CD14-positive monocyte (primary cell): ENCODE measurements at regions not wholly inside any gene's neighbourhood (a gene's known extent, or its start where the extent isn't known, plus 50 kb on each side); places are given as distances from the start of the nearest gene placed in this dataset.

Experiments
- DNase-seq, 3 donors: peaks; one replicate each; pipeline ENCODE4 v3.0.0-alpha.2; 2011 to 2022
- H2AFZ ChIP-seq: 2 replicates; pipeline ENCODE4 v1.6.0; 2012; ENCODE audit warnings: mild to moderate bottlenecking, low read depth, low read length, inconsistent platforms; ENCODE audit not compliant: insufficient read depth, poor library complexity, severe bottlenecking
- H3K27ac ChIP-seq, 2 donors: 1 replicate in 1 of 2; 2 replicates in 1 of 2; pipeline ENCODE4 v1.5.1; 2012 to 2013; ENCODE audit warnings: low read length in 2 of 2, control low read depth in 1 of 2, inconsistent platforms in 1 of 2, low read depth in 1 of 2, mild to moderate bottlenecking in 1 of 2
- H3K27me3 ChIP-seq, 2 donors: one replicate each; pipeline versions ENCODE4 v1.6.0 to v1.6.1; 2011 to 2013; ENCODE audit warnings: low read length in 2 of 2; ENCODE audit not compliant: control insufficient read depth in 2 of 2, insufficient read depth in 2 of 2
- H3K36me3 ChIP-seq, 2 donors: replicated peaks in 1 of 2; 1 replicate in 1 of 2; 2 replicates in 1 of 2; pipeline versions ENCODE4 v1.5.1 to v1.6.1; 2012 to 2013; ENCODE audit warnings: low read length in 2 of 2, control low read depth in 1 of 2, inconsistent platforms in 1 of 2, mild to moderate bottlenecking in 1 of 2; ENCODE audit not compliant: insufficient read depth in 2 of 2, control insufficient read depth in 1 of 2
- H3K4me1 ChIP-seq, 2 donors: 1 replicate in 1 of 2; 2 replicates in 1 of 2; pipeline versions ENCODE4 v1.5.1 to v1.6.1; 2012 to 2013; ENCODE audit warnings: low read length in 2 of 2, control low read depth in 1 of 2, inconsistent platforms in 1 of 2, mild to moderate bottlenecking in 1 of 2, moderate library complexity in 1 of 2; ENCODE audit not compliant: insufficient read depth in 2 of 2, control insufficient read depth in 1 of 2
- H3K4me2 ChIP-seq: replicated peaks from 2 replicates; pipeline ENCODE3; 2012; ENCODE audit warnings: low read length, moderate library complexity, mild to moderate bottlenecking; ENCODE audit not compliant: poor library complexity, severe bottlenecking; ENCODE audit errors: extremely low read depth
- H3K4me3 ChIP-seq, 3 experiments: fragments of 200-600 bp in 1 of 3; sonication (generic) in 1 of 3; replicated peaks in 1 of 3; 1 replicate in 2 of 3; 2 replicates in 1 of 3; pipeline ENCODE4 v1.5.1; 2011 to 2013; ENCODE audit warnings: low read length in 3 of 3, mild to moderate bottlenecking in 3 of 3, control low read depth in 2 of 3, low read depth in 2 of 3, inconsistent platforms in 1 of 3, moderate library complexity in 1 of 3
- H3K79me2 ChIP-seq: 2 replicates; pipeline ENCODE4 v1.6.0; 2012; ENCODE audit warnings: mild to moderate bottlenecking, control low read depth, inconsistent platforms, low read length, moderate library complexity; ENCODE audit not compliant: insufficient read depth
- H3K9ac ChIP-seq: 2 replicates; pipeline ENCODE4 v1.6.0; 2017; ENCODE audit warnings: low read length, mild to moderate bottlenecking; ENCODE audit not compliant: insufficient read depth, poor library complexity, severe bottlenecking
- H3K9me3 ChIP-seq, 2 donors: replicated peaks in 1 of 2; 1 replicate in 1 of 2; 2 replicates in 1 of 2; pipeline versions ENCODE4 v1.5.1 to v1.6.1; 2012 to 2013; ENCODE audit warnings: low read length in 2 of 2, control low read depth in 1 of 2; ENCODE audit not compliant: control insufficient read depth in 1 of 2, insufficient read depth in 1 of 2
- H4K20me1 ChIP-seq: 2 replicates; pipeline ENCODE4 v1.6.0; 2012; ENCODE audit warnings: mild to moderate bottlenecking, low read length, control low read depth, moderate library complexity; ENCODE audit not compliant: insufficient read depth
- H3K27ac Mint-ChIP-seq, 7 donors: one replicate each; pipeline ENCODE4 v1.8.0; 2020; ENCODE audit warnings: mild to moderate bottlenecking in 7 of 7, mixed read lengths in 7 of 7, moderate library complexity in 6 of 7, inconsistent platforms in 2 of 7
- H3K27me3 Mint-ChIP-seq, 3 donors: one replicate each; pipeline ENCODE4 v1.8.0; 2021 to 2022; ENCODE audit warnings: low read depth in 3 of 3, mild to moderate bottlenecking in 3 of 3, mixed read lengths in 3 of 3, moderate library complexity in 3 of 3, inconsistent platforms in 1 of 3
- H3K36me3 Mint-ChIP-seq, 2 donors: one replicate each; pipeline ENCODE4 v1.8.0; 2020; ENCODE audit warnings: mixed read lengths in 2 of 2, inconsistent platforms in 1 of 2, mild to moderate bottlenecking in 1 of 2
- H3K4me1 Mint-ChIP-seq: one replicate; pipeline ENCODE4 v1.8.0; 2020; ENCODE audit warnings: mild to moderate bottlenecking, mixed read lengths
- H3K4me3 Mint-ChIP-seq, 2 donors: one replicate each; pipeline ENCODE4 v1.8.0; 2020; ENCODE audit warnings: mild to moderate bottlenecking in 2 of 2, mixed read lengths in 2 of 2, moderate library complexity in 1 of 2
- H3K9me3 Mint-ChIP-seq, 7 donors: one replicate each; pipeline ENCODE4 v1.8.0; 2020 to 2022; ENCODE audit warnings: mixed read lengths in 7 of 7, mild to moderate bottlenecking in 6 of 7, moderate library complexity in 6 of 7, inconsistent platforms in 2 of 7
- CTCF ChIP-seq: fragments of 200-600 bp; IDR thresholded peaks from one replicate; pipeline ENCODE4 v1.8.0; 2022; ENCODE audit warnings: antibody characterized with exemption, mild to moderate bottlenecking
- intact Hi-C, 2 donors: fragments of 100-400 bp; cut with micrococcal nuclease; formaldehyde crosslinking; loops; one replicate each; pipeline versions ENCODE4 v1.15.0 to v1.15.1; 2023

GRCh38 chr6:104540743-104541142 is 319.0 kb downstream of the HACE1 start:
- H3K27me3 Mint-ChIP-seq: peaks cover 0 to 4% (median 3%) of the 10 kb centered on the region in 3 donors
- no peak overlapping the region for H3K4me3 ChIP-seq
- intact Hi-C loops: no loop called here
- no peak overlapping the region for H3K4me2 ChIP-seq
- H3K79me2 ChIP-seq: no peaks in the 10 kb centered on the region
- H3K9me3 ChIP-seq: no peaks in the 10 kb centered on the region
- H4K20me1 ChIP-seq: no peaks in the 10 kb centered on the region
- no peak overlapping the region for H3K4me3 Mint-ChIP-seq
- no peaks in the 10 kb centered on the region for H3K27me3 ChIP-seq
- H3K9me3 Mint-ChIP-seq: peaks cover 0 to 2% (median 0%) of the 10 kb centered on the region in 7 donors
- no peaks in the 10 kb centered on the region for H3K36me3 ChIP-seq
- H3K27ac ChIP-seq: no peak overlapping the region
- no peak for TF ChIP-seq CTCF
- DNase-seq: no peak
- H3K36me3 Mint-ChIP-seq: no peaks in the 10 kb centered on the region
- no peak overlapping the region for H3K9ac ChIP-seq
- no peaks in the 10 kb centered on the region for H3K4me1 Mint-ChIP-seq
- H2AFZ ChIP-seq: no peak overlapping the region
- no peaks in the 10 kb centered on the region for H3K4me1 ChIP-seq
- peak overlapping the region in 1 of 7 donors; percentile 20 for H3K27ac Mint-ChIP-seq

DNA sequence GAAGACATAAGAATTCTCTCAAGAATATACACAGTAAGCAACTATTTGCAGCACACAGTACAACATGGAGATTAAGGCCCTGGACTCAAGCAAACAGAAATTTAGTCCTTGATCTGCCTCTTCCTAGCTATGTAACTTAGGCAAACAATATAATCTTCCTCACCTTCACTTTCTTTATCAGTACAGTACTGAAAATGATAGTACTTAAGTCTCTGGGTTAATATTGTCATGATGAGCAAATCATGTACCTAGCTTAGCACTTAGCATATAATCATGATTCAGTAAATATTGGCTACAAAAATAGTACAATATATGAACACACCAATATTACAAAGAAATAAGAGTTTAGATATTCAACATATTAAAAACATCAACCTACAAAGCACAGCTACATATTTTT is 320.5 kb downstream of the HACE1 start:
- Histone ChIP-seq H4K20me1 (no peaks in the 10 kb centered on the region), H3K27me3 (no peaks in the 10 kb centered on the region), H3K4me2 (no peak overlapping the region), H3K36me3 (no peaks in the 10 kb centered on the region), H3K27ac (no peak overlapping the region), H3K79me2 (no peaks in the 10 kb centered on the region), H3K4me3 (no peak overlapping the region), H2AFZ (no peak overlapping the region), H3K9ac (no peak overlapping the region), H3K9me3 (no peaks in the 10 kb centered on the region), H3K4me1 (no peaks in the 10 kb centered on the region)
- no peak for DNase-seq
- Mint-ChIP-seq H3K4me1 (no peaks in the 10 kb centered on the region), H3K9me3 (no peaks in the 10 kb centered on the region), H3K27me3 (peaks cover 0 to 2% (median 2%) of the 10 kb centered on the region in 3 donors), H3K27ac (no peak overlapping the region), H3K4me3 (no peak overlapping the region), H3K36me3 (no peaks in the 10 kb centered on the region)
- TF ChIP-seq CTCF: no peak
- intact Hi-C loops: no loop called here
